Chondrocyte (in vitro differentiated cells): ENCODE measurements at regions not wholly inside any gene's neighbourhood (a gene's known extent, or its start where the extent isn't known, plus 50 kb on each side); places are given as distances from the start of the nearest gene placed in this dataset.
"Not testable (repeated sequence)": the region's sequence is repeated elsewhere in the genome, so short reads cannot be mapped to it uniquely, and the experiment has no call there.

Experiments
- DNase-seq: peaks from one replicate; pipeline ENCODE4 v3.0.0; 2021; ENCODE audit warnings: mixed read lengths, low spot score
- H3K27ac Mint-ChIP-seq: one replicate; pipeline ENCODE4 v1.8.0; 2021; ENCODE audit warnings: mild to moderate bottlenecking, moderate library complexity, mixed read lengths; ENCODE audit not compliant: unreplicated experiment
- H3K27me3 Mint-ChIP-seq: 2 replicates; pipeline ENCODE4 v1.8.0; 2021; ENCODE audit warnings: low read depth, mixed read lengths
- H3K36me3 Mint-ChIP-seq: 2 replicates; pipeline ENCODE4 v1.8.0; 2021; ENCODE audit warnings: low read depth, mixed read lengths
- H3K4me1 Mint-ChIP-seq: 2 replicates; pipeline ENCODE4 v1.8.0; 2021; ENCODE audit warnings: low read depth, mild to moderate bottlenecking, mixed read lengths
- H3K4me3 Mint-ChIP-seq: one replicate; pipeline ENCODE4 v1.8.0; 2021; ENCODE audit warnings: mild to moderate bottlenecking, moderate library complexity, mixed read lengths; ENCODE audit not compliant: unreplicated experiment
- H3K9me3 Mint-ChIP-seq: 2 replicates; pipeline ENCODE4 v1.8.0; 2021; ENCODE audit warnings: low read depth, mixed read lengths
- TF ChIP-seq, protein P1 (sequence below): fragments of 200-600 bp; sonication (generic); IDR thresholded peaks from 2 replicates; pipeline ENCODE4 v1.5.0; 2021; ENCODE audit warnings: antibody characterized with exemption, mild to moderate bottlenecking, moderate library complexity

GRCh38 chr20:48217190-48217589 is 431.9 kb upstream of the SULF2 start:
- TF ChIP-seq, protein P1, sequence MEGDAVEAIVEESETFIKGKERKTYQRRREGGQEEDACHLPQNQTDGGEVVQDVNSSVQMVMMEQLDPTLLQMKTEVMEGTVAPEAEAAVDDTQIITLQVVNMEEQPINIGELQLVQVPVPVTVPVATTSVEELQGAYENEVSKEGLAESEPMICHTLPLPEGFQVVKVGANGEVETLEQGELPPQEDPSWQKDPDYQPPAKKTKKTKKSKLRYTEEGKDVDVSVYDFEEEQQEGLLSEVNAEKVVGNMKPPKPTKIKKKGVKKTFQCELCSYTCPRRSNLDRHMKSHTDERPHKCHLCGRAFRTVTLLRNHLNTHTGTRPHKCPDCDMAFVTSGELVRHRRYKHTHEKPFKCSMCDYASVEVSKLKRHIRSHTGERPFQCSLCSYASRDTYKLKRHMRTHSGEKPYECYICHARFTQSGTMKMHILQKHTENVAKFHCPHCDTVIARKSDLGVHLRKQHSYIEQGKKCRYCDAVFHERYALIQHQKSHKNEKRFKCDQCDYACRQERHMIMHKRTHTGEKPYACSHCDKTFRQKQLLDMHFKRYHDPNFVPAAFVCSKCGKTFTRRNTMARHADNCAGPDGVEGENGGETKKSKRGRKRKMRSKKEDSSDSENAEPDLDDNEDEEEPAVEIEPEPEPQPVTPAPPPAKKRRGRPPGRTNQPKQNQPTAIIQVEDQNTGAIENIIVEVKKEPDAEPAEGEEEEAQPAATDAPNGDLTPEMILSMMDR: no peak
- peaks cover 43% of the 10 kb centered on the region for H3K27me3 Mint-ChIP-seq
- H3K4me1 Mint-ChIP-seq: no peaks in the 10 kb centered on the region
- no peak overlapping the region for H3K27ac Mint-ChIP-seq
- no peaks in the 10 kb centered on the region for H3K36me3 Mint-ChIP-seq
- DNase-seq: no peak
- H3K4me3 Mint-ChIP-seq: no peak overlapping the region
- H3K9me3 Mint-ChIP-seq: no peaks in the 10 kb centered on the region

- DNase-seq: no peak
Observed at GRCh38 chr20:48215536-48215935, 430.3 kb upstream of the SULF2 start.

GRCh38 chr20:48214601-48215000 is 429.3 kb upstream of the SULF2 start:
- H3K36me3 Mint-ChIP-seq: no peaks in the 10 kb centered on the region

More at GRCh38 chr20:48215536-48215935, 430.3 kb upstream of the SULF2 start:
- Mint-ChIP-seq H3K4me1 (no peaks in the 10 kb centered on the region), H3K4me3 (no peak overlapping the region), H3K27me3 (peaks cover 50% of the 10 kb centered on the region), H3K27ac (no peak overlapping the region), H3K36me3 (no peaks in the 10 kb centered on the region), H3K9me3 (no peaks in the 10 kb centered on the region)
- TF ChIP-seq, protein P1: no peak

DNA sequence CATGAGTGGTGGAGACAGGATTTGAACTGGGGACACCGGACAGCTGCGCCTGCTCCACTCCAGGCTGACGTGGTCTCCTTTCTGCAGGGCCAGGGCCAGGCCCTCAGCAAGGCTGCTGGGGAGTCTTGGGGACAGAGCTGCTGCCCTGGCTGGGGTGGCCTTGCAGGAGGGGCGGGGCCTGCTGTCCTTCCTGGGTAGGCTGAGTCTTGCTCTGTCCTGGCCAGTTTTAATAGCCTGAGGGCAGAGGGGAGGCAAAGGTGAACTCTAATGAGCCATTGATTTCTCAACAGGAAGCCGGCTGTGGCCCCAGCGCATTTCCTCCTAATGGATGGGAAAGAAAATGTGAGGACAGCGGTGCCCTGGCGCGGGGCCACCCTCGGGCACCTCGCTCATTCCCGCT is 428.4 kb upstream of the SULF2 start:
- not testable (repeated sequence) for H3K4me1 Mint-ChIP-seq, H3K36me3 Mint-ChIP-seq

More at GRCh38 chr20:48214601-48215000, 429.3 kb upstream of the SULF2 start:
- no peak overlapping the region for H3K4me3 Mint-ChIP-seq
- no peak overlapping the region for H3K27ac Mint-ChIP-seq
- peaks cover 46% of the 10 kb centered on the region for H3K27me3 Mint-ChIP-seq
- H3K4me1 Mint-ChIP-seq: no peaks in the 10 kb centered on the region
- TF ChIP-seq, protein P1: no peak
- no peak for DNase-seq
- no peaks in the 10 kb centered on the region for H3K9me3 Mint-ChIP-seq

DNA sequence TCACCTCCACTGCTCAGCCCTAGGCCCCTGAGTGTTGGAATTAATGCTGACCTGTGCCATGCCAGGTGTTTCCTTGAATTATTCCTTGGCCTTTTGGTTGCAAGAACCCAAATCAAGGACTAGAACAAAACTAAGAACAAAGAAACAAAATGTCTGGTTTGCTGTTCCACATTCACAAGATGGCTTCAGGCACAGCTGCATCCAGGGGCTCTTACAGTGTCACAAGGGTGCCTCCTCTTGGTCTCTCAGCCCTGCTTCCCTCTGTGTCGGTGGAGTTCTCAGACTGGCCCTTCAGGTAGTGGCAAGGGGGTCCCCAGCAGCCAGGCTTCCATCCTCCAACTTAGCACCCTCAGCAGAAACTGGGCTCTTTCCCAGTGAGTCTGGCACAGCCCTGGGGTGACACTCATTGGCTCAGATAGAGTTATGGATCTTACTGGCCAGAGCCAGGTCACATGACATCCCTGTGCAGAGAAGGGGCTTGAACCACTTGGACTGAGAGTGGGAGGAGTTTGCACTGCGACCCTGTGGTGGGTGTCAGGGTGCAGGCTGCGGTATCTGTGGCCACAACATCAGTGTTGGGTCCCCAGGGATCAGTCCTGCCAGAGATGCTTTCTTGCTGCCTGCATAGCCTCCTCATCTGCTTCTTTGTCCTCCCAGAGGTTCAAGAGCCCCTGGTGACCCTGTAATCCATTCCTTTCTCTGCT is 427.7 kb upstream of the SULF2 start:
- H3K4me3 Mint-ChIP-seq: no peak overlapping the region
- no peaks in the 10 kb centered on the region for H3K36me3 Mint-ChIP-seq
- TF ChIP-seq, protein P1: no peak
- no peaks in the 10 kb centered on the region for H3K9me3 Mint-ChIP-seq
- no peaks in the 10 kb centered on the region for H3K4me1 Mint-ChIP-seq
- no peak for DNase-seq
- H3K27me3 Mint-ChIP-seq: peaks cover 35% of the 10 kb centered on the region
- H3K27ac Mint-ChIP-seq: no peak overlapping the region

More for the DNA sequence above, 428.4 kb upstream of the SULF2 start:
- H3K9me3 Mint-ChIP-seq, H3K27ac Mint-ChIP-seq, DNase-seq, H3K4me3 Mint-ChIP-seq: not testable (repeated sequence)
- peaks cover 41% of the 10 kb centered on the region for H3K27me3 Mint-ChIP-seq

- Mint-ChIP-seq H3K27me3 (peaks cover 32% of the 10 kb centered on the region), H3K9me3 (no peaks in the 10 kb centered on the region), H3K36me3 (no peaks in the 10 kb centered on the region), H3K27ac (no peak overlapping the region), H3K4me3 (no peak overlapping the region), H3K4me1 (no peaks in the 10 kb centered on the region)
- no peak for DNase-seq
- TF ChIP-seq, protein P1: no peak
Observed at GRCh38 chr20:48211847-48212246, 426.6 kb upstream of the SULF2 start.
